ENCODE measurements at regions not wholly inside any gene's neighbourhood (a gene's known extent, or its start where the extent isn't known, plus 50 kb on each side); places are given as distances from the start of the nearest gene placed in this dataset.

GRCh38 chr13:74920361-74920760 is 561.6 kb downstream of the TBC1D4 start (continued):
- TF ChIP-seq BRF1 (IDR thresholded peaks at IDR 0.05; ENCODE audit: borderline replicate concordance, extremely low read depth, insufficient read length) (no peak), ZNF699 (CRISPR knock-in tag; IDR thresholded peaks at IDR 0.05; ENCODE audit: insufficient replicate concordance) (no peak), ELK1 (CRISPR knock-in tag; IDR thresholded peaks at IDR 0.05) (no peak), SMARCA4 (IDR thresholded peaks at IDR 0.05) (peak; percentile 84), TCF3 (CRISPR knock-in tag; IDR thresholded peaks at IDR 0.05) (peak; percentile 85), TAF9B (IDR thresholded peaks at IDR 0.05; ENCODE audit: partially characterized antibody) (no peak), LEF1 (IDR thresholded peaks at IDR 0.05) (peak; percentile 75), ZNF449 (CRISPR knock-in tag; IDR thresholded peaks at IDR 0.05) (no peak), CHD1 (IDR thresholded peaks at IDR 0.05; ENCODE audit: low read length) (no peak), IFI16 (CRISPR knock-in tag; IDR thresholded peaks at IDR 0.05) (no peak), LCOR (CRISPR knock-in tag; IDR thresholded peaks at IDR 0.05) (0 out of 2 replicates have a peak, but pooled peaks have one; percentile 39), DPF2 (IDR thresholded peaks at IDR 0.05) (peak; percentile 75), NR2C2 (CRISPR knock-in tag; IDR thresholded peaks at IDR 0.05) (no peak), NR2C2 (tag; IDR thresholded peaks at IDR 0.05) (no peak), NRF1 (conservative IDR thresholded peaks at IDR 0.05 in 1 of 2, IDR thresholded peaks at IDR 0.05 in 1 of 2) (no peak), ELK3 (CRISPR knock-in tag; IDR thresholded peaks at IDR 0.05) (no peak), E4F1 (CRISPR knock-in tag; IDR thresholded peaks at IDR 0.05; ENCODE audit: borderline replicate concordance) (no peak), TARDBP (IDR thresholded peaks at IDR 0.05) (no peak), KLF1 (tag; IDR thresholded peaks at IDR 0.05) (no peak)
- TF ChIP-seq, protein P1, sequence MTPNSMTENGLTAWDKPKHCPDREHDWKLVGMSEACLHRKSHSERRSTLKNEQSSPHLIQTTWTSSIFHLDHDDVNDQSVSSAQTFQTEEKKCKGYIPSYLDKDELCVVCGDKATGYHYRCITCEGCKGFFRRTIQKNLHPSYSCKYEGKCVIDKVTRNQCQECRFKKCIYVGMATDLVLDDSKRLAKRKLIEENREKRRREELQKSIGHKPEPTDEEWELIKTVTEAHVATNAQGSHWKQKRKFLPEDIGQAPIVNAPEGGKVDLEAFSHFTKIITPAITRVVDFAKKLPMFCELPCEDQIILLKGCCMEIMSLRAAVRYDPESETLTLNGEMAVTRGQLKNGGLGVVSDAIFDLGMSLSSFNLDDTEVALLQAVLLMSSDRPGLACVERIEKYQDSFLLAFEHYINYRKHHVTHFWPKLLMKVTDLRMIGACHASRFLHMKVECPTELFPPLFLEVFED (CRISPR knock-in tag; conservative IDR thresholded peaks at IDR 0.05) = no peak
- TF ChIP-seq, protein P2, sequence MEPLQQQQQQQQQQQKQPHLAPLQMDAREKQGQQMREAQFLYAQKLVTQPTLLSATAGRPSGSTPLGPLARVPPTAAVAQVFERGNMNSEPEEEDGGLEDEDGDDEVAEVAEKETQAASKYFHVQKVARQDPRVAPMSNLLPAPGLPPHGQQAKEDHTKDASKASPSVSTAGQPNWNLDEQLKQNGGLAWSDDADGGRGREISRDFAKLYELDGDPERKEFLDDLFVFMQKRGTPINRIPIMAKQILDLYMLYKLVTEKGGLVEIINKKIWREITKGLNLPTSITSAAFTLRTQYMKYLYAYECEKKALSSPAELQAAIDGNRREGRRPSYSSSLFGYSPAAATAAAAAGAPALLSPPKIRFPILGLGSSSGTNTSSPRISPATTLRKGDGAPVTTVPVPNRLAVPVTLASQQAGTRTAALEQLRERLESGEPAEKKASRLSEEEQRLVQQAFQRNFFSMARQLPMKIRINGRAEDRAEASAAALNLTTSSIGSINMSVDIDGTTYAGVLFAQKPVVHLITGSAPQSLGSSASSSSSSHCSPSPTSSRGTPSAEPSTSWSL (CRISPR knock-in tag; IDR thresholded peaks at IDR 0.05; ENCODE audit: borderline replicate concordance) = no peak

All from K562 (cell line).